ENCODE measurements at regions not wholly inside any gene's neighbourhood (a gene's known extent, or its start where the extent isn't known, plus 50 kb on each side); places are given as distances from the start of the nearest gene placed in this dataset.

GRCh38 chr17:68775318-68775717 is 174.2 kb upstream of the FAM20A start:
- TF ChIP-seq CTCF (IDR thresholded peaks at IDR 0.05) (no peak), POLR2A (IDR thresholded peaks at IDR 0.05) (no peak)

Data from adrenal gland (tissue), 5 donors.